ENCODE measurements at regions not wholly inside any gene's neighbourhood (a gene's known extent, or its start where the extent isn't known, plus 50 kb on each side); places are given as distances from the start of the nearest gene placed in this dataset.

DNA sequence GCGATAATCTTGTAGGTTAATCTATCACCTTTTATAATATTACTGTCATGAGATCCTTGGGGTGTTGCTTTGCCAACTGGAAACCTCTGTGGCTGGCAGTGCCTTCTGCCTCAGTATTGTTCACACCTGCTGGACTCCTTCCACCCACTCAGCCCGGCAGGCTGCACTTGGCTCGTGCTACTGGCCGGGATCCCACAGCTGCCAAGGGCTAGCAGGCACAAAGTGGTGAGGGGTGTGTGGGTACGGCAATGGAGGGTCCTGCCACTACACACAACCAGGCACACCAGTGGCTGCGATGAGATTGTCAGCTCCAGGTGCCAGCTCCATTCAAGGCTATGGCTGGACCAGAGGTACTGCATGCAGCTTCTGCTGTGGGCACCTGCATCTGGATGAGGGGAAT lies 191.2 kb upstream of the LYPLAL1 start:
- ATAC-seq (ENCODE audit: low read depth): no peak
- H3K4me1 Mint-ChIP-seq: peaks cover 2% of the 10 kb centered on the region
- H3K36me3 Mint-ChIP-seq: no peaks in the 10 kb centered on the region
- no peak for DNase-seq (ENCODE audit: low spot score in 2 of 2)
- H3K4me3 Mint-ChIP-seq: no peak overlapping the region
- no peaks in the 10 kb centered on the region for H3K27me3 Mint-ChIP-seq
- no peak overlapping the region for H3K27ac Mint-ChIP-seq
- H3K9me3 Mint-ChIP-seq: no peaks in the 10 kb centered on the region

DNA sequence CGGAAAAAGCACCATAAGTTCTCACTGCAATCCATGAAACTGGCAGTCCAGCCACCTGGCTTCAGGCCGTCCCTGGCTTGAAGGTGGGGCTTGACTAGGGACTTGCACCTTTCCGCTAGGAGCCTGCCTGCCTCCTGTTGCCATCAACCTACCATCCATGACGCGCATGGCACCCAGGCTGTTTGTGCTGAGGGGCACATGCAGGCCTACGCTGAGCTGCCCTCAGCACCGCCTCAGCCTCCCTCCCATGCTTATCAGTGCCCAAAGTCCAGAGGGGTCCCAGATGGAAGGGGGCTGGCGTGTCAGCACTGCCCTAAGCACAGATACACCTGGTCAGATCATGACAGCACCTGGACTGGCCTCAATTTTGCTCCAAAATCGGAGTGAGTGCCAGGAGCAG lies 190.2 kb upstream of the LYPLAL1 start:
- no peaks in the 10 kb centered on the region for H3K9me3 Mint-ChIP-seq
- DNase-seq (ENCODE audit: low spot score in 2 of 2) (no peak), ATAC-seq (ENCODE audit: low read depth) (no peak)
- no peaks in the 10 kb centered on the region for H3K36me3 Mint-ChIP-seq
- peaks cover 2% of the 10 kb centered on the region for H3K4me1 Mint-ChIP-seq
- H3K27me3 Mint-ChIP-seq: no peaks in the 10 kb centered on the region
- no peak overlapping the region for H3K27ac Mint-ChIP-seq
- no peak overlapping the region for H3K4me3 Mint-ChIP-seq

DNA sequence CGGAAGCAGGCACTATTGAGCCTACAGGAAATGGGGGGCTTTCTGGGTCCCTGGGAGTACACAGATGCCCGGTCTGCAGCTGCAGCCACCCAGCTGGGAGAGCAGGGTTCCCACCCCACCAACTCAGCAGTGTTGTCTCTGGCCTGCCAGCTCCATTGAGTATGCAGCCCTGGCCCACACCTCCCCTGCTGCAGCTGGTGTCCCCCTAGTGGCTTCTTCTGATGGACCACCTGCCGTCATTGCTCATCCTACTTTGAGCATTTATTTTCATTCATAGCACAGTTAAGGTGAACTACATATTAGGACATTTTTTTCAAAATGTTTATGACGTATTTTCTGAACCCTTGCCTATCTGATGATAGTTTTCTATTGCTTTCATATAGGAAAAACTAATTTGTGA lies 189.8 kb upstream of the LYPLAL1 start:
- Mint-ChIP-seq H3K36me3 (no peaks in the 10 kb centered on the region), H3K9me3 (no peaks in the 10 kb centered on the region), H3K4me1 (peaks cover 2% of the 10 kb centered on the region), H3K27ac (no peak overlapping the region), H3K4me3 (no peak overlapping the region), H3K27me3 (no peaks in the 10 kb centered on the region)
- ATAC-seq (ENCODE audit: low read depth): no peak
- no peak for DNase-seq (ENCODE audit: low spot score in 2 of 2)

DNA sequence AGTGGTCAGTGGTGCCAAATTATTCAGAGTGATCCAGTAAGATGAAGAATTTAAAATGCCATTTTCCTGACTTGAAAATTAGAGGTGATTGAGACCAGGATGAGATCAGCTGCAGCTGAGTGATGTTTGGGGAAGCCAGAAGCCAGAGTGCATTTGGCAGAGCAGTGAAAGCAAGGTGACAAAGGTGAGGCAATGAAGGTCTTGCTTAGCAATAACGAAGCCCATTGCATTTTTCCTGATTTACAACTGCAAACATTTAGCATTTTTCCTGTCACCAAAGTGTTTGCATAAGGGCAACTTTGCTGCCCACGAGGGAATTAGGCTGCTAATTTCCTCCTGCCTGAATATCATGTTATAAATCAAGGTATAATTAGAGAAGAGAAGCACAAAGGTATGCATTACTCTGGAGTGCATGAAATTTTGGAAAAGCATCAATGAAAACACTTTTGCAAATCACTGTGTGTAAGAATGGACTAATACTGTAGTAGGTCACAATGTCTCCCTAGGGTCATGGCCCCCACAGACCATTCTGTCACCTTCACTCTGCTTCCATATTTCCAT lies 188.2 kb upstream of the LYPLAL1 start:
- H3K4me1 Mint-ChIP-seq: peaks cover 2% of the 10 kb centered on the region
- no peak overlapping the region for H3K27ac Mint-ChIP-seq
- ATAC-seq (ENCODE audit: low read depth) (no peak), DNase-seq (ENCODE audit: low spot score in 2 of 2) (no peak)
- no peaks in the 10 kb centered on the region for H3K36me3 Mint-ChIP-seq
- no peaks in the 10 kb centered on the region for H3K27me3 Mint-ChIP-seq
- H3K9me3 Mint-ChIP-seq: no peaks in the 10 kb centered on the region
- no peak overlapping the region for H3K4me3 Mint-ChIP-seq

DNA sequence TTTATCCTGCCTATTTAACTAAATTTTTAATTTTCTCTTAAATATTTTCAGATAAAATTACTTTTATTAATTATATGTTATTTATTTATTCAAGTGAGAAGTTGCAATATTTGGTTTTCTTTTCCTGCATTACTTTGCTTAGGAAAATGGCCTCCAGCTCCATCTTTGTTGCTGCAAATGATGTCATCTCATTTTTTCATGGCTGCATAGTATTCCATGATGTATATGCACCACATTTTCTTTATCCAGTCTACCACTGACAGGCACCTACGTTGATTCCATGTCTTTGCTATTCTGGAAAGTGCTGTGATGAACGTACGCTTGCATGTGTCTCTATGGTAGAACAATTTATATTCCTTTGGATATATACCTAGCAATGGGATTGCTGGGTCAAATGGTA lies 186.9 kb upstream of the LYPLAL1 start:
- Mint-ChIP-seq H3K9me3 (no peaks in the 10 kb centered on the region), H3K27me3 (no peaks in the 10 kb centered on the region), H3K36me3 (no peaks in the 10 kb centered on the region), H3K27ac (no peak overlapping the region), H3K4me1 (peaks cover 2% of the 10 kb centered on the region), H3K4me3 (no peak overlapping the region)
- ATAC-seq (ENCODE audit: low read depth): no peak
- DNase-seq (ENCODE audit: low spot score in 2 of 2): no peak

DNA sequence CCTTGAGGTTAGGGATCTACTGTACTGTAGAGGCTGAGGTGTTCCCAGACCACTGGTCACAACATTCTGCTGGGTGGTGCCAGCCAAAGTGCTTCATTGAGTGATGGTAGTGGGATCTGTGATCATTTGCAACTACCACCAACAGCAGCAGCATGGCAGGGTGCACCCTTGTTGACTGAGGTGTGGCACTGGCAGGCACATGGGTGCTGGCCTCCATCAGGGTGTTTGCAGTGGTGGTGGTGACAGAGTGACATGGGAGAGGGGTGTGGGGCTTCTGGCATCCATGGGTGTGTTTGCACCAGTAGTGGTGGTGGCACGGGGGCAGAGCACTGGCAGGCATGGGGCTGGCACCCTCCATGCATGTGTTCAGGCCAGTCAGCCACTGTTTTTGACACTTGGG lies 183.7 kb upstream of the LYPLAL1 start:
- Mint-ChIP-seq H3K27me3 (no peaks in the 10 kb centered on the region), H3K36me3 (no peaks in the 10 kb centered on the region), H3K27ac (no peak overlapping the region), H3K9me3 (no peaks in the 10 kb centered on the region), H3K4me3 (no peak overlapping the region), H3K4me1 (peaks cover 2% of the 10 kb centered on the region)
- ATAC-seq (ENCODE audit: low read depth) (no peak), DNase-seq (ENCODE audit: low spot score in 2 of 2) (no peak)

DNA sequence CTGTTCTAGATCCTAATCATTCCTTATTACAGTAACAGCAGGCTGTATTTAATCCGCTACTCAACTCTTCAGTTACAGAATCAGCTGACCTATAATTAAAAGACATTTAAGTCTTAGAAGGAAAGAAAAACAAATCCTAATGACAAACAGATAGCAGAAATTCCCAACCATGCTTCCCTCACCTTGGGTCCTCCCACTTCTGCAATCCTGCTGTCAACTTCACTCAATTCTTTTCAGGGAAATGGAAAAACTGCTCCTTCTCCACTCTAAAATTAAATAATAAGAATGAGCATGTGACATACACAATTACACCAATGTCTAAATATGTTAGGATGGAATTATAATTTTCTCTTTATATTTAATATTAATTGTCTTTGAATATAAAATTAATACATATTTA lies 182.6 kb upstream of the LYPLAL1 start:
- Mint-ChIP-seq H3K27me3 (no peaks in the 10 kb centered on the region), H3K27ac (no peak overlapping the region), H3K4me3 (no peak overlapping the region), H3K9me3 (no peaks in the 10 kb centered on the region), H3K4me1 (no peaks in the 10 kb centered on the region), H3K36me3 (no peaks in the 10 kb centered on the region)
- ATAC-seq (ENCODE audit: low read depth) (no peak), DNase-seq (ENCODE audit: low spot score in 2 of 2) (no peak)

DNA sequence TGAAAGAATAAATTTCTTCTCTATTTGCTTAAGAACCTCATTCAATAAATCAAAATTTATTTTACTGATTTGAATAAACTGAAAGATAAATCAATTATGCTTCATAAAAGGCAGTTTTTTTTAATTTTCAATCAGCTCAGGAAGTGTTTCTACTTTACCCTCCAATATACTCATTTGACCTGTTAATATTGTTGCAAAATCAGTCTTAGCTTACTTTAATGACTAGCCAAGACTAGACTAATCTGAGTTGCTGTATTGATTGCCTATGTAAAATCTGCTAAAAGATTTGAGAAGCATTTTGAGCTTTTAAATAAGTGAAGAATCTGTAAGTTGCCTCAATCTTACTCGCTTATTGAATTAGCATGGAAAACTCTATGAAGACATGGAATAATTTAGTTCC lies 179.1 kb upstream of the LYPLAL1 start:
- H3K27me3 Mint-ChIP-seq: no peaks in the 10 kb centered on the region
- no peaks in the 10 kb centered on the region for H3K9me3 Mint-ChIP-seq
- H3K36me3 Mint-ChIP-seq: no peaks in the 10 kb centered on the region
- ATAC-seq (ENCODE audit: low read depth) (no peak), DNase-seq (ENCODE audit: low spot score in 2 of 2) (no peak)
- H3K4me3 Mint-ChIP-seq: no peak overlapping the region
- no peak overlapping the region for H3K27ac Mint-ChIP-seq
- H3K4me1 Mint-ChIP-seq: no peaks in the 10 kb centered on the region

DNA sequence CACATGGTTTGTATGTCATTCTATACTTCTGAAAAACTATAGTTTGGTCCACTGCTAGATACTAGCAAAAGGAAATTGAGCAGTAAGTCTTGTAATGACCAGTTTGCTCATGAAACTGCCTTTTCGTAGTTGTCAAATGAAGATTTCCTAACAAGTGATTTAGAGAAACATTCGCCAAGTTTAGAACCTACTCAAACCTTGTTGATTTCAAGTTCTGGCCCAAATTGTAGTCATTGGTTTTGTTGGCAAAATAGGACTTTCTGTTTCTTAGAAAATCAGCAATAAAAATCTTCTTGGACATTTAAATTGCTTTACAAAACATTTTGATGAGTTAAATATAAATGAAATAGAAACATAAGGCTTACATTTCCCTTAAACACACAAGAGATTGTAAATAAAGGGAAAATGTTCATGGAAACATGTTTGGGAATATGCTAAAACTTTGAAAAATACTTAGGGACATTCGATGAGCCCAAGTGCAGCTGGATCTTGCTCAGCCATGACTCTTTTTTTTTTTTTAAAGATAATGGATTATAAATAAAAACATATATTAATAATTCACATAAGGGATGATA lies 178.5 kb upstream of the LYPLAL1 start:
- H3K27ac Mint-ChIP-seq: no peak overlapping the region
- no peak for ATAC-seq (ENCODE audit: low read depth)
- H3K36me3 Mint-ChIP-seq: no peaks in the 10 kb centered on the region
- no peak overlapping the region for H3K4me3 Mint-ChIP-seq
- no peaks in the 10 kb centered on the region for H3K27me3 Mint-ChIP-seq
- no peaks in the 10 kb centered on the region for H3K4me1 Mint-ChIP-seq
- no peaks in the 10 kb centered on the region for H3K9me3 Mint-ChIP-seq
- DNase-seq (ENCODE audit: low spot score in 2 of 2): no peak

DNA sequence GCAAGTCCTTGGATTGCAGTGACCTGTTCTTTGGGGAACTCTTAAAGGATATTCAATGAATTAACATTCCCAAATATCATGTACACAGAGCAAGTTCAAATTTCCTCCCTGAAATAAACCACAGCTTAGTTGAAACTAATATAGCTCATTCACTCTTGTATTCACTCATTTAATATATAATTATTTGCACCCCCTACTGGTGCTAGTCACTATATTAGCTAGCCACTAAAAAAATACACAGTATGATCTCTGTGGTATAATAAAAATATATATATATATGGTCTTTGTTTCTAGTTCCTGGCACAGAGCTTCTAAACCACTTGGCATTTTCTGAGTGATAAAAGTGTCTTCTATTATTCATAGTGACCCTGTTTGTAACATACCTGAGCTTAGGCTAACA lies 177.3 kb upstream of the LYPLAL1 start:
- Mint-ChIP-seq H3K4me1 (no peaks in the 10 kb centered on the region), H3K36me3 (no peaks in the 10 kb centered on the region), H3K27me3 (no peaks in the 10 kb centered on the region), H3K27ac (no peak overlapping the region), H3K9me3 (no peaks in the 10 kb centered on the region), H3K4me3 (no peak overlapping the region)
- no peak for ATAC-seq (ENCODE audit: low read depth)
- DNase-seq (ENCODE audit: low spot score in 2 of 2): no peak

DNA sequence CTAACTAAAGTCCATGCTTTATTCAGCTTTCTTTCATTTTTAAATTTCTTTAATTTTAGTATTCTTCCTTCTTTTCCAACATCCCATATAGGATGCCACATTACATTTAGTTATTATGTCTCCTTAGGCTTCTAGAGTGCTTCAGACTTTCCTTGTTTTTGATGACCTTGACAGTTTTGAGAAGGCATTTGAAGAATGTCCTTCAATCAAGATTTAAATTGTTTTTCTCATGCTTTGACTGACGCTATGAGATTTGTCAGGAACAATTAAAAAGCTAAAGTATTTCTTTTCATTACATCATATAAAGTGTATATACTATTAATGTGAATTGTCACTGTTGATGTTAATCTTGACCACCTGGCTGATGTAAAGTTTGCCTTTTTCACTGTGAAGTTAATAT lies 173.7 kb upstream of the LYPLAL1 start:
- H3K36me3 Mint-ChIP-seq: no peaks in the 10 kb centered on the region
- peaks cover 7% of the 10 kb centered on the region for H3K9me3 Mint-ChIP-seq
- H3K27me3 Mint-ChIP-seq: no peaks in the 10 kb centered on the region
- H3K4me3 Mint-ChIP-seq: no peak overlapping the region
- ATAC-seq (ENCODE audit: low read depth) (no peak), DNase-seq (ENCODE audit: low spot score in 2 of 2) (no peak)
- H3K27ac Mint-ChIP-seq: no peak overlapping the region
- no peaks in the 10 kb centered on the region for H3K4me1 Mint-ChIP-seq

DNA sequence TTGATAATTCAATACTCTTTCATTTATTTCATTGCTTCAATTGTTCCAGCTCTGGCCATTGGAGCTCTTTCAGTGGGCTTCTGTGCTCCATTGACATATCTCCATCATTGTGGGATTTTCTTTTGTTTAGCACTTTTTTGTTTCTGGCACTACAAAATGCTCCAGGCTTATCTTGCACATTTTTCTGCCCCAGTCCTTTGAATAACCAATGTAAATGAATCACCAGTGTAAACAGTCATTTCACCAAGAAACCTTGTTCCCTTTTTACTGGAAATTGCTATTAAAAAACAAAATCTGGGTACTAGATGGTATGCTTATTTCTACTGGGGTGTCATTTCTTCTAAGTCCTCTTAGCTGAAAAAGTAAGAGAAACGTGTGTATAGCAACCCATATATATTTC lies 173.0 kb upstream of the LYPLAL1 start:
- no peaks in the 10 kb centered on the region for H3K27me3 Mint-ChIP-seq
- no peaks in the 10 kb centered on the region for H3K36me3 Mint-ChIP-seq
- peaks cover 12% of the 10 kb centered on the region for H3K9me3 Mint-ChIP-seq
- DNase-seq (ENCODE audit: low spot score in 2 of 2): no peak
- H3K4me3 Mint-ChIP-seq: no peak overlapping the region
- no peaks in the 10 kb centered on the region for H3K4me1 Mint-ChIP-seq
- H3K27ac Mint-ChIP-seq: no peak overlapping the region
- ATAC-seq (ENCODE audit: low read depth): no peak

DNA sequence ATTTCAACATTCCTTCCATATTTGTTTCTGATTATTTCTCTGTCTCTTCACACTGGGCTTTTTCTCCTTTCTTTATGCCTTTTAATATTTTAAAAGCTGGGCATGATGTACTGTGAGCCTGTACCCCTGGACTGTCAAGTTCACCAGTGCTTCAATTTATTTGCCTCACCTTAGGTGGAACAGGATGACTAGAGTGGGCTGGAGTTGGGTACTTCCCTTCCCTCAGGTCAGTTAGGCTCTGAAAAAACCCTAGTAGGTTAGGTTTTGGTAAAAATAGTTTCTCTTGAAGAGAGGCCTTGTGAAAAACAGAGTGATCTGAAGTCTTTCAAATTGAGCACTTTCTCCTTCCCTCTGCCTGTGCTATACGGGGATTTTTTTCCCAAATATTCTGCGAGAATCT lies 163.0 kb upstream of the LYPLAL1 start:
- Mint-ChIP-seq H3K36me3 (no peaks in the 10 kb centered on the region), H3K27ac (no peak overlapping the region), H3K4me1 (peaks cover 2% of the 10 kb centered on the region), H3K9me3 (peaks cover 1% of the 10 kb centered on the region), H3K27me3 (peaks cover 1% of the 10 kb centered on the region), H3K4me3 (no peak overlapping the region)
- ATAC-seq (ENCODE audit: low read depth): no peak
- no peak for DNase-seq (ENCODE audit: low spot score in 2 of 2)

DNA sequence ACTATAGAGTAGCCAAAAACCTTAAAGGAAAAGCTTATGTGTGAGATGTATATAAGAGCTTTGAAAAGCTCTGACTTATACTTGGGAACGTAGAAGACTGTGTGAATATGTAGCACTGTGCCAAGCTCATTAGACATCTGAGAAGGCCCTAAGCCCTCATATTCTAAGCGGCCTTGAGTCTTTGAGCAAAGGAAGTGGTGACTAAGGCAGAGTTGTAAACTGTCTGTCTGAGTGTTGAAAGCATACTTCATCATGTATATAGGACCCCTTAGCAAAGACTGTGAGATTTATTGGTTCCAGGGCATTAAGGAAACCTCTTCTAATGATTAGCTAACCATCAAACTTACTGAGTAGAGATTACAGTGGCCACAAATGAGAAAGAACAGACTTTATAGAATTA lies 153.3 kb upstream of the LYPLAL1 start:
- Mint-ChIP-seq H3K36me3 (no peaks in the 10 kb centered on the region), H3K9me3 (peaks cover 2% of the 10 kb centered on the region), H3K4me1 (no peaks in the 10 kb centered on the region), H3K27me3 (no peaks in the 10 kb centered on the region), H3K4me3 (no peak overlapping the region), H3K27ac (no peak overlapping the region)
- DNase-seq (ENCODE audit: low spot score in 2 of 2) (no peak), ATAC-seq (ENCODE audit: low read depth) (no peak)

DNA sequence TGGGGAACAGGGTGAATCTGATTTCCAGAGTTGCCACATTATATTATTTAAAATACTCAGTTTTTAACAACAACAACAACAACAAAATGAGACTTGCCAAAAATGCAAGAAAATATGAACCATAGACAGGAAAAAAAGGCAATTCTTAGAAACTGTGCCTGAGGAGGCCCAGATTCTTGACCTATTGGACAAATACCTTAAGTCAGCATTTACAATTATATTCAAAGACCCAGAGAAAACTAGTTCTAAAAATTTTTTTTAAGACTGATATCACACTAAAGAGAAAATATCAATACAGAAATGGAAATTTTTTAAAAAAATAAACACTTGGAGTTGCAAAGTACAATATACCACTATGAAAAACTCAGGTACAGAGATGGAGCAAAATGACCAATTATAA lies 152.8 kb upstream of the LYPLAL1 start:
- Mint-ChIP-seq H3K9me3 (peaks cover 2% of the 10 kb centered on the region), H3K27me3 (no peaks in the 10 kb centered on the region), H3K4me1 (no peaks in the 10 kb centered on the region), H3K36me3 (no peaks in the 10 kb centered on the region), H3K4me3 (no peak overlapping the region), H3K27ac (no peak overlapping the region)
- ATAC-seq (ENCODE audit: low read depth) (no peak), DNase-seq (ENCODE audit: low spot score in 2 of 2) (no peak)

All from memory B cell (primary cell).